Lower leg skin (tissue), 3 donors: ENCODE measurements at regions not wholly inside any gene's neighbourhood (a gene's known extent, or its start where the extent isn't known, plus 50 kb on each side); places are given as distances from the start of the nearest gene placed in this dataset.

Source experiments
- CTCF ChIP-seq, 3 donors: fragments of 450-650 bp; IDR thresholded peaks; one replicate each; pipeline ENCODE4 v1.5.1; 2016; ENCODE audit warnings: antibody characterized with exemption in 3 of 3, mild to moderate bottlenecking in 3 of 3, moderate library complexity in 2 of 3
- POLR2A ChIP-seq, 2 donors: fragments of 450-650 bp; IDR thresholded peaks; one replicate each; pipeline ENCODE4 v1.6.1; 2016 to 2017; ENCODE audit warnings: antibody characterized with exemption in 2 of 2, mild to moderate bottlenecking in 1 of 2, moderate library complexity in 1 of 2

- TF ChIP-seq CTCF (IDR thresholded peaks at IDR 0.05) (no peak), POLR2A (IDR thresholded peaks at IDR 0.05) (no peak)
These were observed 445.7 kb upstream of the CHORDC1 start for GRCh38 chr11:90668502-90668901.
